GM19467 (cell line): ENCODE measurements at regions not wholly inside any gene's neighbourhood (a gene's known extent, or its start where the extent isn't known, plus 50 kb on each side); places are given as distances from the start of the nearest gene placed in this dataset.
"Not testable (repeated sequence)": the region's sequence is repeated elsewhere in the genome, so short reads cannot be mapped to it uniquely, and the experiment has no call there.

Experiments used
- ATAC-seq: cut with Tn5 transposase; IDR thresholded peaks from one replicate; pipeline ENCODE4 v1.9.1; 2021; ENCODE audit warnings: mild to moderate bottlenecking, moderate library complexity; ENCODE audit not compliant: unreplicated experiment

DNA sequence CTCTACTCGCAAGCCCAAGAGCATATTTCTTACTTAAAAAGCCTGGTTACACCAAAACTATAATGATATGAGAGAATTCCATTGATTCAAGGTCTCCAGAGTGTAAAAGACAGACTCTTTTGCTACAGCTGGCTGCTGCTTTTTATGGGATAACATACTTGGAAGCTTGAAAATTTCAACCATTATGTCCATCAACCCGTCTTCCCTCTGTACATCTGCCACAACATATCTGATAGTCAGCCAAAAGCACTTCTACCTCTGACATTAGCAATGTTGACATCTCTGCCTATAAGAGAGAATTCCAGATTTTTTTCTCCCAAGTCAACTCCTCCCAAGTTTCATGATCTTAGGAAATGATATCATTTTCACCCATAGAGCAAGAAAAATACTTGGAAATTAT is 54.4 kb upstream of the IQCM start:
- no peak for ATAC-seq

DNA sequence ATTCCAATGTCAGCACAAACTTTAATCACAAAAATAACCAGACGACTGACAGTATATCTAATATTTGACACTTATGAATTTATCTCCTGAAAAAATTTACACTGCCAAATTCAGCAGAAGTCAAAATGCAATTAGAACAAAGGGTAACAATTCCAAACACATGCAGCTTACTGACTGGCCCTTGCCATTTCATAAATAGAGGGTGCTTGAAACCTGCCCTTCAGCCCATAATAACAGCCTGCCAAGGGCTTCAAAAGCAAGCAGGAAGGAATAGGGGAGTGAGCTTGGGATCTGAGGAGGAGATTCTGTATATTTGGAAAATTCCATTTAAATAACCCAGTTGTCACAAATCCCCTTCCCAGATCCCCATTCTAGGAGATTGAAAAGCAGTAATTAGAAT is 66.1 kb upstream of the IQCM start:
- ATAC-seq: no peak

DNA sequence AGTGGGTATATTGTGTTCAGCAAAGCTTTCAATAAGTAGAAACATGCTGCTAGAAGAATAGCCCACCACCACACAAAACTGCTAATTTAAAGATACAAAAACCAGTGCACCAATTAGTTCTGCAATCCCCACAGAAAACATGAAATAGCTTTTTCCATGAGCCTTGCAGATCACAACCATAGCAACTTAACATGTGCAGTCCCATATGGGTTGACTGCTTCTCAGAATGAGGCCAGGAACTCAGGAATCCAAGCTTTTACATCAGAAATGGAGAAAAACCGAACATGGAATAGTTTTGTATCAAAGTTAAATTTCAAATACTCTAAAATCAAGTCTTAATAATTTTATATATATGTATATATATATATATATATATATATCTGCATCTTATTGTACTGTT is 66.6 kb upstream of the IQCM start:
- no peak for ATAC-seq

DNA sequence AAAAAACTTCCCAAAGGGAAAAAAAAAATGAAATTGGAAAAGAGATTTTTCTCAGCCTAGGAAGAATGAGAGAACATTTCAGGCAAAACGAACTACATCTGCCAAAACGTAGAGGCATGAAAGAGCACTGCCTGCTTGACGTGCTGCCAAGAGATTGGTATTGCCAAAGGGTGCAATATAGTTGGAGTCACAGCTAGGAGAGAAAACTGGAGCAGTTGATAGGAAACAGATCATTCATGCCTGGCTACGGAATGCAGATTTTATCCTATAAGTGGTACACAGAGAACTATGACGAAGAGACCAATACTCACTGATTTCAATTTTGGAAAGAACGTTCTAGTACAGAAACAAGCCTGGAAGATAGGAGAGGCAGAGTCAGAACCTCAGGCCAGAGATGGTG is 68.4 kb upstream of the IQCM start:
- no peak for ATAC-seq

DNA sequence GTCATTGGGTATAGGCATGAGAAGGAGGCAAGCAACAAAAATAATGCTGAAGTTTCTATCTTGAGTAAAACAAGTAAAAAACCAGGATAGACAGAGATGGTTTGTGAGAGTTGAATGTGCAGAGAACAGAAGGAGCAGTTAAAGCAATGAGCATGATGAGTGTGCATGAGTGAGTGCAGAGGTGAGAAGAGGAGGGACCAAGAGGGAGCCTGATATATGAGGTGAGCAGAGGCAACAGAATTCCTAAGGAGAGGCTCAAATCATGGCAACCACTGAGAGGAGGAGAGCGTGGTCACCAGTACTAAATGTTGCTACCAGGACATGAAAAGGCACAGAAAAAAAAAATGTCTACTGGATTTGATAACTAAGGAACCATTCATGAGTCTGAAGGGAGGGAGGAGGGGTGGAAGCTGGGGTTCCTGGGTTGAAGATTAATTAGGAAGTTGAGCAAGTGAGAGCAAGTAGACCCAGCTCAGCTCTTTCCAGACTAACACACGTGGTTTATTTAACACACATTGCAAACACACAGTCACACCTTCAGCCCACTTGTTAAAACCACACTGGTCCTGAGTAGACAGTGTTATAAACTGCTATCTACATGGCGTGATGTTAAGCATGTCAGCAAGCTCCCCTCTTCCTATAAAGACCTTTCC is 69.0 kb upstream of the IQCM start:
- ATAC-seq: peak; percentile 55

DNA sequence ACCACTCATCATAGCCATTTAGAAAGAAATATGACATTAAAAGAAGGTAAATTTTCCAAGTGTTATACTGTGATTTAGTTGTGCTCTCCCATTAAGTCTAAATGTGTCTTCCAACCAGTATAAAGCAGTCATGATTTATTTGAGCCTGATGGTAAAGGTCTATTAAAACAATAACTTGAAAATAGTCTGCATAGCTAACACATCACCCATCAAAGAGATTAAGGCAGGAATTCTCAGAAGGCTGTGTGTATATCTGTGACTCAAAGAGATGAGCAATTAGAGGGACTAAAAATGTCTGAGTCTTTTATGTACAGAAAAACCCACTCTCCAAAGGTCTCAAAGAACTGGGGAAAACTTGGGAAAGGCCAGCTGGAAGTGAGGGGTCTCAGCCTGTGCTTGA is 70.3 kb upstream of the IQCM start:
- no peak for ATAC-seq

DNA sequence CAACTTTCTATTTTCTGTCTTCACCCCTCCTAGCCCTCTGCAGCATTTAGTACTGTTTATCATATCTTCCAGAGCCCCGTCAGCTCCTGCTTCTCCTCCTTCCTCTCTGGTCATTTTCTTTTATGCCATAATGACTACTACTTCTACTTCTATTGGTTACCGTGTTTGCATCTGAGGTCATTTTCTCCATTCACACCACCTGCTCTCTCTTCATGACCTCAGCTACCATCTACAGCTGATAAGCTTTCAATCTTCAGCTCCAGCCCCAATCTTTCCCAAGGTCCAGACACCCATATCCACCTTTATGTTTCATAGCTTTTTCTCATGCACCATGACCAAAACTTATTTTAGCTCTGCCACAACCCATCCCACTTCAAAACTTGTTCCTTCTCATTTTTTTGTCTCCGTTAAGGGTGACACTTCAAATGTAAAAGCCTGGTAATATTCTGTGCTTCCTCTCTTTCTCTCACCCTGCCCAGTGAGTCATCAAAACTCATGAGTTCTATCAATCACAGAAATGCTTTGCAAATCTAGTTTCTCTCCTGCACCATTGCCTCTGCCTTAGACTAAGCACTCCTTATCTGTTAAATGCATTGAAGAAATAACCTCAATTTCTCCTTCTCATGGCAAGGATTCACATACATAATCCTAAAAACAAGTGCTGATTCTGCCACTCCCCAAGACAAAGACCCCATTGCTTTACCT is 71.3 kb upstream of the IQCM start:
- no peak for ATAC-seq

DNA sequence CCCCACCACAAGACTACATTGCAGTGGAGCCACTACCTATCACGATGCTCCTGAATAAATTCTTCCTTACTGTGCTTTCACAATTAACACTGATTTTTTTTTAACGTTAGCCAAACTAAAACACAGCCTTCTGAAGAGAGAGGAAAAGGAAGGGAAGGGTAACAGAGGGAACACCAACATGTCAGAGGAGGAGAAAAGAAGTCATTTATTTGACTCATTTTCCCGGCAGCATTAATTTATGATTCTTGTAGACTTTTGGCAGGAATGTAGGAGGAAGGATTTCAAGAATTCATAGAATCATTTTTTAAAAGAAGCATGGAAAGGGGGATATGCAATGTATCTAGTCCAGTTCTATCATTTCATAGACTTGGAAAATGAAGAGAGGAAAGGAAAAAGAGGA is 74.3 kb upstream of the IQCM start:
- ATAC-seq: no peak

DNA sequence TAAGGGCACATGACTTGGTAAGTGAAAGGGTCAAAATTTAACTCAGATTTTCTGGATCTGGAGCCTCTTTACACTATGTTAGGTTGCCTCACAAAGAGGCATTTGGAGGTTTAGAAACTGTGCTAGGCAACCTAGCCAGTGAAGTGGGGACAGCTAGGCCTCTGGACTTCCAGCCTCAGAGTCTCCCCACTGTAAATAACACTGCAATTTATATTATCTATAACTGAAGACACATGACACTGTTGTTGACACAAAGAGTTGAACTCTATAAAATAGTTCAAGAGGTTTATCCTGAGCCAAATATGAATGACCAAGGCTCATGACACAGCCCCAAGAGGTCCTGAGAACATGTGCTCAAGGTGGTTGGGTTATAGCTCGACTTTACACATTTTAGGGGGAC is 74.9 kb upstream of the IQCM start:
- ATAC-seq: no peak

DNA sequence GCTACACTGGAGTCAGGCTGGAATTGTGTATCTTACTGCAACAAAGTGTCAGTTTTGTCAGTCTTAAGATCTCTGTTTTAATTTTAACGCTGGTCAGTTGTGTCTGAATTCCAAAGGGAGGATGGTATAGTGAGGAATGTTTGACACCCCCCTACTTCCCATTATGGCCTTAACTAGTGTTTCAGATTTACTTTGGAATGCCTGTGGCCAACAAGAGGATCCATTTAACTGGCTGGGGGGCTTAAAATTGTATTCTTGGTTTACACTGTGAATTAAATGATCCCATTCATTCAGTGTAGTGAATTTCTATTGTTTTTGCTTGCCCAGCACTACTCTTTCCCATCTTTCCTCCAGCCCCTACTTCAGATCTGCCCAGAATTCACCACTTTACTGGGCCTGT is 75.8 kb upstream of the IQCM start:
- ATAC-seq: no peak

DNA sequence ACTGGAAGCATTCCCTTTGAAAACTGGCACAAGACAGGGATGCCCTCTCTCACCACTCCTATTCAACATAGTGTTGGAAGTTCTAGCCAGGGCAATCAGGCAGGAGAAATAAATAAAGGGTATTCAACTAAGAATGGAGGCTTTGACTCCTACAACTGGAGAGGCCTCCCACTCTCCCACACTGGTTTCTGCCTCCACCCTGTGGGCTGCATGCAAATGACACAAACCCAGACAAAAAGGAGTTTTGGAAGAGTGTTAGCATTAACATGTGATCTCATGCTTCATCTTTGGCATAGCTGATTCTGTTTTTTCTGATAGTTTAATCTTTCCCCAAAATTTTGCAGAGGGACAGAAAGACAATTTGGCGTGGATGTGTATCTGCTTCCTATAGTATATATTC is 80.8 kb upstream of the IQCM start:
- ATAC-seq: no peak

DNA sequence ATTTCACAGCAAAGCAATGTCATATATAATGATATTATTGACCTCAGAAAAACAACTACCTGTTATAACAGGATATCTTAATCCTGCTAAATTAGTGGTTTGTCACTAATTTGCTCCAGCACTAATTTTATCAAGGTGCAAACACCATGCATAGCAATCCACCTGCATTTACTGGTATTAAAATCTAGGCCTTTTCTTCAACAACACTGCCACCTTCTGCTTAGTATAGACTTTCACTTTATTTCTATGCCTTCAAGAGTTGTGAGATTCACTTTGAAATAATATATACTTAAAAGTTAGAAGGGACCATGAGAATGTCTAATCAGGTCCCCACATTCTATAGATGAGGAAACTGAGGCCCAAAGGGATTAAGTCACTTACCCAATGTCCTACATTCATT is 82.1 kb upstream of the IQCM start:
- no peak for ATAC-seq

DNA sequence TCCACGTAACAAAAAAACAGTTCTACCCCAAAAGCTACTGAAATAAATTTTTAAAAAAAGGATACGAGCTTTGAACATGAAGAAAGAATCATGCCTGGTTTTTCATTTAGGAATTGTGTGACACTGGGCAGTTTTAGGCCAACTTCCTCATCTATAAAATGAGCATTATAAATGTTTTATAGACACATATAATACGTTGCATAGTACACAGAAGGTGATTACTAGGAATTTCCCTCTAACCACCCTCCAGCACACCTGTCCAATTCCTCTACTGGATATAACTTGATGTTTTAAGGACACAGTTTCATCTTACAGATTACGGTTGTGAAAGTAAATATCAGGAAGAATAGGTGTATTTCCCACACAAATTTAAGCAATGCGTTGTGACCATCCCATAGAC is 85.5 kb upstream of the IQCM start:
- ATAC-seq: no peak

DNA sequence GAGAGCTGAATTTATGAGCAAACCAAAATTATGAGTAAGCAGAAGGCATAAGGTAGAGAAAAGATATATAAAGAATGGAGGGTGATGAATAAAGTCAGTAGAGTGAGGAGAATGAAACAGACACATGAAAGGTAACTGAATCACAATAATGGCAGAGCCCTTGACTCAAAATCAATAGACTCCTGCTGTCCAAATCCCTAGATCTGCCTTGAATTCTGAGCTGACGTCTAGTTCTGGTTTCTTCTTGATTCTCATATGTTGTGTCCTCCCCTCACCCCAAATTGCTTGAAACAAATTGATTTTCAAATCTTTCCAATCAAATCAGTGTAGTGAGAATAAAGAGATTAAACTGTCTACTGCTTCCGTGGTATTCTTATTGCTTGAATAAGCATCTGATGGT is 86.6 kb upstream of the IQCM start:
- ATAC-seq: no peak

DNA sequence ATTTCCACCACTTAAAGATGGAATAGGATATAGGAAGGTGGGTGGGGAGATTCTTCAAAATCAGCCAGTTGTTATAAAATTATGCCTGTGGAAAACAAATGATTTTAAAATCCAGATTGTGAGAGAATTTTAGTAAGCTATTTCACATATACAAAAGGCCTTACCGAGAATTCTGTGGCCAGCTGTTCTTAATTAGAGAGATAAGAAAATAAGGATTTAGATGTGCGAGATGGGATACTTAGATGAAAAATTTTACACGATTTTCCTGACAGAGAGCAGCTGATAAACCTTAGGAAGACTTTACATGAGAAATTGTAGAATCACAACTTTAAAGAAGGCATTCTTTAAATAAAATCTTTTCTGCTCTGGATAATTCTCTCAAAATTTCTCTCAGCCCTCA is 94.5 kb upstream of the IQCM start:
- ATAC-seq: no peak

DNA sequence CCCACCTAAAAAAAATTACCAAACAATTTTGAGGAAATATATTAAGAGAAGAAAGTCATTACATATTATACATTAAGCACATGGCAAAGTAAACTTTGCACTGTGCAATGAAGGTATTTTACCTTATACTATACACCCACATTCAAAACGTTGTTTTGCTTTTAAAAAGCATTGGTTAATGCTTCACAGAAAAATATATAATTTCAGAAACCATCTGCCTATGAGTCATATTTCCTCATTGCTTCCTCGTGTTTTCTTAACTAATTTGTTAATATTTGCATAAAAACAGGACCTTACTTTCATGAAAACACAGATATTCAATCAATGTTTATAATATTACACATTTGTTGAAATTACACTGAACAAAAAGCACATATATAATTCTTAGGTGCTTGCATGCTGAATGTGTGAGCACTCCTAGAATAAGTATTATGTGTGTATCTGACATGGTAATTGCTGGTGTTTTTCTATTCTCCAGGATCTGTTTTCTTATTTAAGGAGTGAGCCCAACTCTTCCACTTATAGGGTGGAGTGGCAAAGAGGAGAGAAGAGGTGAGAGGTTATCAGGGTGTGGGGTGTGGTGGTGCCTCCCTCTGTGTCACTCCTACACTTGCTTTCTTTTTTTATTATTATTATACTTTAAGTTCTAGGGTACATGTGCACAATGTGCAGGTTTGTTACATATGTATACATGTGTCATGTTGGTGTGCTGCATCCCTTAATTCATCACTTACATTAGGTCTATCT is 95.1 kb upstream of the IQCM start:
- no peak for ATAC-seq

DNA sequence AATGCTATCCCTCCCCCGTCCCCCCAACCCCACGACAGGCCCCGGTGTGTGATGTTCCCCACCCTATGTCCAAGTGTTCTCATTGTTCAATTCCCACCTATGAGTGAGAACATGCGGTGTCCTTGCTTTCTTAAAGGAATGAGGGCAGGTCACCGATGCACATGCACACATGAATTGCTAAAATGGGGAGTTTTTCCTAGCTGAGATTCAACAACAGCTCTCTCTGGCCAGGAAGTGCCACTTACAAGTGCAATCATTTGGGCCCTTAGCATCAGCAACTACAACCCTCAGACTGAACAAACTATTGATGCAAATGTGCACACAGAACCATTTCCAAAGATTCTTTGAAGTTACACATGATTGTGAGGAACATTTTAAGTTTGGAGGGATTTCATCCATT is 95.7 kb upstream of the IQCM start:
- ATAC-seq: no peak

DNA sequence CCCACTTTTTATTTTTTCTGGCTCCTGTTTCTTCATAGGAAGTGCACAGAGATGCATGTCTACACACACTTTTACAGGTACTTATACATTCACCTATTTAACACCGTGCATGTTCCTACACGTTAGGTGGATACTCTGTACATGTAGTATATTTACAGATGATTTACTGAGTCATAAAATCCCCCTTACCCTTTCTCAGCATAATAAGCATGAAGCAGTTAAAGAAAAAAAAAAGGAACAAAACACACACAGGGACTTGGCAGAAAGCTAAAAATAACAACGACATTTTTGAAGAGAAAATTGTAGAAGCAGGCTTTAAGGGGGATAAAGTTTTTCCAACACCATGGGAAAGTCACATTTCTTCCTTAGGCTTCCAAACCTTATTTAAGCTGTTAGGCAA is 96.4 kb upstream of the IQCM start:
- ATAC-seq: no peak

DNA sequence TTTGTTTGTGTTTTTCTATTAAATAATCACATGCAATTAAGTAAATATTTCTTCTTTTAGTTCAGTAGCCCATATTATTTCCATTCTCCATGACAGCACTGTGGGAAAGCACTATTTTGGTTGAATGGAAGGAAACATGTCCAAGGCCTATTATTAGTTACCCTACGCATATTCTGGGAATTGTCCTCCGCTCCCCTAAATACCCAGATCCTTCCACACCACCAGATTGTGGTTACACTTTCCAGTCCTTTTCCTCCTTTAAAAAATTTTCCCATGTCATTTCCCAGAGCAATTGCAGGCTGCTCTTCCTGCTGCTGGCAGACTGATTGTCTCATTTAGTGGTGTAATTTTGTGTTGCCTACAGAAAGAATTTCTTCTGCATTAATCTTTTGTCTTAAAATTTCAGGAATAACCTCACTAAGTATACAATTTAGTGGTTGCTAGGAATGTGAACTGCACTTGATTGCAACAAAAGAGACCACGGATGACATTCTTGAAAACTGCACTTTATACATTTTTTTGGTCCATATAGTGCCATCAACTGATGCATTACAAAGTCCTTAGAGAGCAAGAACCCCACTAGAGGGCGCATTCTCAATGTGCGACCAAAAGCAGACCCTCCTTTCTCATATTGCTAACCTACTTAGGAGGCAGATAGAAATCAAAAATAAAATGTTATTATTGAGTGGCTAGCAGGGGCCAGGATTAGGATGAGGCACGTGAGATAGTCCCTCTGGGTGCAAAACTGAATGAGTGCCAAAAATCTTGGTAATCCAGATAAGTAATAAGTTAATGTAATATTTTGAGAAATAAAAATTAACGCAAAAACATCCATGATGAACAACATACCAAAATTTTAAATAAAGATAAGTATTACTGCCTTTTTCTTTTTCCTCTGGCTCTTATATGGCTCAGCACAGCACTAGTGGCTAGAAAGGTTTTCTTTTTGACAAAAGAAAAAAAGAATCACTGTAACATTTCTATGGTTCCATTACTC is 98.8 kb upstream of the IQCM start:
- ATAC-seq: peak; percentile 86

DNA sequence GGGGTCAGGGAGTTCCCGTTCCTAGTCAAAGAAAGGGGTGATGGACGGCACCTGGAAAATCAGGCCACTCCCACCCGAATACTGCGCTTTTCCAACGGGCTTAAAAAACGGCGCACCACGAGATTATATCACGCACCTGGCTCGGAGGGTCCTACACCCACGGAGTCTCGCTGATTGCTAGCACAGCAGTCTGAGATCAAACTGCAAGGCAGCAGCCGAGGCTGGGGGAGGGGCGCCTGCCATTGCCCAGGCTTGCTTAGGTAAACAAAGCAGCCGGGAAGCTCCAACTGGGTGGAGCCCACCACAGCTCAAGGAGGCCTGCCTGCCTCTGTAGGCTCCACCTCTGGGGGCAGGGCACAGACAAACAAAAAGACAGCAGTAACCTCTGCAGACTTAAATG is 100.1 kb upstream of the IQCM start:
- not testable (repeated sequence) for ATAC-seq

DNA sequence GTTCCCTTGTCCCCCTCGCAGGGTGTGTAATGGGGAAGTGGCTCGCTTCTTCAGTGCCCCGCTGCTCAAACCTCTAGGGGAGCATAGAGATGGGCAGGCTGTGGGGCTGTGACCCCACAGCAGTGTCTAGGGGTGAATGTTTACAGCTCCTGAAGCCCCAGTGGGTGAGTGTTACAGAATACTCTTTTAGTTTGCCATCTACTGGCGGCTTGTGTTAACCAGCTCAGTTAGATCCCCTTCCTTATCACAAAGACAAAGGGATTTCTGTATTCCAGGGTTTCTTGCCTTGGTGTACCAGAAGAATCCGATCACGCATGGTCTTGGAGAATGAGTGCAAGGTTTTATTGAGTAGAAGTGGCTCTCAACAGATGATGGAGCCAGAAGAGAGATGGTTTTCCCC is 108.1 kb upstream of the IQCM start:
- ATAC-seq: no peak
